DLD1 (cell line): ENCODE measurements at regions not wholly inside any gene's neighbourhood (a gene's known extent, or its start where the extent isn't known, plus 50 kb on each side); places are given as distances from the start of the nearest gene placed in this dataset.

ENCODE experiments used
- in situ Hi-C: cut with HindIII; loops from 2 replicates; pipeline ENCODE4 v1.10.0; 2017; ENCODE audit warnings: low sequenced_read_pairs

- in situ Hi-C loops: no loop called here
Measured at GRCh38 chr20:10986586-10986985, 312.8 kb upstream of the JAG1 start.

GRCh38 chr20:10987651-10988383 lies 314.0 kb upstream of the JAG1 start:
- in situ Hi-C loops: no loop called here

GRCh38 chr20:10990625-10991382 lies 317.0 kb upstream of the JAG1 start:
- in situ Hi-C loops: no loop called here

- in situ Hi-C loops: no loop called here
Measured at GRCh38 chr20:10992731-10993130, 318.9 kb upstream of the JAG1 start.

- in situ Hi-C loops: no loop called here
Measured at GRCh38 chr20:10994991-10995700, 321.3 kb upstream of the JAG1 start.

- in situ Hi-C loops: no loop called here
Measured at GRCh38 chr20:10998476-10998875, 324.7 kb upstream of the JAG1 start.

GRCh38 chr20:11000416-11000815 lies 326.6 kb upstream of the JAG1 start:
- in situ Hi-C loops: no loop called here

GRCh38 chr20:11001302-11001701 lies 327.5 kb upstream of the JAG1 start:
- in situ Hi-C loops: no loop called here

- in situ Hi-C loops: no loop called here
Measured at GRCh38 chr20:11001764-11002540, 328.2 kb upstream of the JAG1 start.

GRCh38 chr20:11003341-11003740 lies 329.5 kb upstream of the JAG1 start:
- in situ Hi-C loops: no loop called here

- in situ Hi-C loops: no loop called here
Measured at GRCh38 chr20:11008444-11009033, 334.7 kb upstream of the JAG1 start.

GRCh38 chr20:11011653-11012052 lies 337.9 kb upstream of the JAG1 start:
- in situ Hi-C loops: no loop called here

GRCh38 chr20:11012975-11013374 lies 339.2 kb upstream of the JAG1 start:
- in situ Hi-C loops: no loop called here

GRCh38 chr20:11013801-11014200 lies 340.0 kb upstream of the JAG1 start:
- in situ Hi-C loops: no loop called here

- in situ Hi-C loops: no loop called here
Measured at GRCh38 chr20:11015440-11015839, 341.6 kb upstream of the JAG1 start.

- in situ Hi-C loops: no loop called here
Measured at GRCh38 chr20:11017446-11017845, 343.6 kb upstream of the JAG1 start.

GRCh38 chr20:11018668-11019170 lies 344.9 kb upstream of the JAG1 start:
- in situ Hi-C loops: no loop called here

GRCh38 chr20:11020712-11021111 lies 346.9 kb upstream of the JAG1 start:
- in situ Hi-C loops: no loop called here

- in situ Hi-C loops: no loop called here
Measured at GRCh38 chr20:11027224-11027623, 353.4 kb upstream of the JAG1 start.

- in situ Hi-C loops: no loop called here
Measured at GRCh38 chr20:11030351-11030750, 356.6 kb upstream of the JAG1 start.
